Kidney (tissue), 13 donors: ENCODE measurements at regions not wholly inside any gene's neighbourhood (a gene's known extent, or its start where the extent isn't known, plus 50 kb on each side); places are given as distances from the start of the nearest gene placed in this dataset.

Source experiments
- DNase-seq, 5 donors: peaks; one replicate each; pipeline ENCODE4 v3.0.0-alpha.2; 2013 to 2020
- FAIRE-seq: peaks from 2 replicates; lab custom pipeline; 2012; peaks lifted over from hg19 to GRCh38; lab: Jason Lieb, UNC
- H3K27ac ChIP-seq, 2 donors: one replicate each; pipeline ENCODE4 v1.7.0; 2013; ENCODE audit warnings: low read depth in 2 of 2, low read length in 2 of 2, inconsistent platforms in 1 of 2
- H3K27me3 ChIP-seq: one replicate; pipeline ENCODE4 v1.7.1; 2013; ENCODE audit warnings: low read length, inconsistent platforms; ENCODE audit not compliant: control insufficient read depth, insufficient read depth
- H3K36me3 ChIP-seq, 3 donors: one replicate each; pipeline versions ENCODE4 v1.7.0 to v1.7.1; 2013; ENCODE audit warnings: low read length in 3 of 3, control low read depth in 1 of 3, inconsistent platforms in 1 of 3; ENCODE audit not compliant: insufficient read depth in 3 of 3, control insufficient read depth in 2 of 3
- H3K4me1 ChIP-seq, 3 donors: one replicate each; pipeline versions ENCODE4 v1.7.0 to v1.7.1; 2013; ENCODE audit warnings: low read length in 3 of 3, inconsistent platforms in 1 of 3, low read depth in 1 of 3; ENCODE audit not compliant: control insufficient read depth in 2 of 3, insufficient read depth in 2 of 3
- H3K4me3 ChIP-seq, 3 donors: one replicate each; pipeline versions ENCODE4 v1.7.0 to v1.8.1; 2013; ENCODE audit warnings: low read length in 3 of 3, control low read depth in 1 of 3, inconsistent platforms in 1 of 3
- H3K9ac ChIP-seq, 3 donors: one replicate each; pipeline versions ENCODE4 v1.7.0 to v1.7.1; 2013; ENCODE audit warnings: low read length in 3 of 3, control low read depth in 1 of 3, inconsistent platforms in 1 of 3
- H3K9me3 ChIP-seq, 3 donors: one replicate each; pipeline versions ENCODE4 v1.7.0 to v1.7.1; 2013; ENCODE audit warnings: low read length in 3 of 3, control low read depth in 1 of 3, inconsistent platforms in 1 of 3; ENCODE audit not compliant: control insufficient read depth in 2 of 3, insufficient read depth in 1 of 3
- intact Hi-C: fragments of 100-400 bp; cut with DNase I; formaldehyde crosslinking; loops from one replicate; pipeline ENCODE4 v1.11.1; 2022
- TF ChIP-seq, protein P1 (sequence below): IDR thresholded peaks from 3 replicates; pipeline ENCODE4 v1.5.1; 2012; ENCODE audit warnings: mild to moderate bottlenecking, moderate library complexity, borderline replicate concordance; ENCODE audit not compliant: insufficient read depth; ENCODE audit errors: extremely low read depth
- donor health status: control.
- donor health status: control.
- donor health status: control.
- donor health status: control.
- donor health status: control.
- donor health status: DM: yes; HTN: yes; CAD: no.
- donor health status: Normal renal cell carcinoma (clear cell type).

- Histone ChIP-seq H3K9ac (no peak overlapping the region), H3K36me3 (no peaks in the 10 kb centered on the region), H3K4me1 (no peaks in the 10 kb centered on the region), H3K27me3 (no peaks in the 10 kb centered on the region), H3K9me3 (peaks cover 0 to 19% (median 6%) of the 10 kb centered on the region in 3 donors), H3K27ac (no peak overlapping the region), H3K4me3 (no peak overlapping the region)
- FAIRE-seq (no peak), DNase-seq (no peak)
- intact Hi-C loops, result no loop called here
- TF ChIP-seq, protein P1, sequence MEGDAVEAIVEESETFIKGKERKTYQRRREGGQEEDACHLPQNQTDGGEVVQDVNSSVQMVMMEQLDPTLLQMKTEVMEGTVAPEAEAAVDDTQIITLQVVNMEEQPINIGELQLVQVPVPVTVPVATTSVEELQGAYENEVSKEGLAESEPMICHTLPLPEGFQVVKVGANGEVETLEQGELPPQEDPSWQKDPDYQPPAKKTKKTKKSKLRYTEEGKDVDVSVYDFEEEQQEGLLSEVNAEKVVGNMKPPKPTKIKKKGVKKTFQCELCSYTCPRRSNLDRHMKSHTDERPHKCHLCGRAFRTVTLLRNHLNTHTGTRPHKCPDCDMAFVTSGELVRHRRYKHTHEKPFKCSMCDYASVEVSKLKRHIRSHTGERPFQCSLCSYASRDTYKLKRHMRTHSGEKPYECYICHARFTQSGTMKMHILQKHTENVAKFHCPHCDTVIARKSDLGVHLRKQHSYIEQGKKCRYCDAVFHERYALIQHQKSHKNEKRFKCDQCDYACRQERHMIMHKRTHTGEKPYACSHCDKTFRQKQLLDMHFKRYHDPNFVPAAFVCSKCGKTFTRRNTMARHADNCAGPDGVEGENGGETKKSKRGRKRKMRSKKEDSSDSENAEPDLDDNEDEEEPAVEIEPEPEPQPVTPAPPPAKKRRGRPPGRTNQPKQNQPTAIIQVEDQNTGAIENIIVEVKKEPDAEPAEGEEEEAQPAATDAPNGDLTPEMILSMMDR, result no peak
These were observed 145.1 kb upstream of the RMP24 start for GRCh38 chr18:35827275-35827902.

DNA sequence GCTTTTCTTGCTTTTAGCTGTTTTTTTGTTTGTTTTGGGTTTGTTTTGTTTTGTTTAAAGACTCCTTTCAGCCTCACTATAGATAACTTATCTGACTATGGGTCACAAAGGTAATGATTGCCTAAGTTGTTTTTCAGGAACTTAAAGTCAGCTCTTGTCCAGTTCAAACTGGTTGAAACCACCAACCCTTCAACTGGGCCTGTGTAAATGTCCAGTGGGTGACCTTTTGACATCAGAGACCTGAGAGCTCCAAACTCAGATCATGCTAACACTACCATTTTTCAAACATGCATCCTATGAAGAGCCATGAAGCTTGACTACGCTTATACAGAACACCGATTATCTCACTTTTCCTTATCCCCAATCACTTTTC is 144.6 kb upstream of the RMP24 start:
- no peak overlapping the region for H3K4me3 ChIP-seq
- no peaks in the 10 kb centered on the region for H3K4me1 ChIP-seq
- no peak overlapping the region for H3K27ac ChIP-seq
- peaks cover 0 to 23% (median 6%) of the 10 kb centered on the region in 3 donors for H3K9me3 ChIP-seq
- no peaks in the 10 kb centered on the region for H3K27me3 ChIP-seq
- TF ChIP-seq, protein P1, result no peak
- no peaks in the 10 kb centered on the region for H3K36me3 ChIP-seq
- intact Hi-C loops, result no loop called here
- DNase-seq (no peak), FAIRE-seq (no peak)
- H3K9ac ChIP-seq, result no peak overlapping the region

DNA sequence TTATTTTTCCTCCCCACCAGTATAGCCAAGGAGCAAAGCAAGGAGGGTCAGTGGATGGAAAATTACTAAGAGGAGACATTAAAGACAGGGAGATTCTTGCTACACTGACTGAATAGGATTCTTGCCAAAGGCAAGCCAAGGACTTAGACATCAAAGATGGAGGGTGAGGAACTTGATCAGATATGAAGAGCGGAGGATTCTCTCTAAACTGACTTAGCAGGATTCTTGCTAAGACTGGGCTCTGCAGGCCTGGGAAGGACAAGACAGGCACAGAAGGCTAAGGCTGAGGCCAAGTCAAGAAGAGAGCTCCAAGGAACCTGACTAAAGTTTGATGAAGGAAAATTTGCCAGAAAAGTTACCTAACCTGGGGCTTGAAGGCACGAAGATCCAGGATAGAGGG is 143.9 kb upstream of the RMP24 start:
- no peak overlapping the region for H3K4me3 ChIP-seq
- no peaks in the 10 kb centered on the region for H3K27me3 ChIP-seq
- no peak overlapping the region for H3K27ac ChIP-seq
- intact Hi-C loops, result no loop called here
- TF ChIP-seq, protein P1, result no peak
- FAIRE-seq (no peak), DNase-seq (no peak)
- no peak overlapping the region for H3K9ac ChIP-seq
- no peaks in the 10 kb centered on the region for H3K36me3 ChIP-seq
- no peaks in the 10 kb centered on the region for H3K4me1 ChIP-seq
- H3K9me3 ChIP-seq, result peaks cover 0 to 23% (median 6%) of the 10 kb centered on the region in 3 donors

GRCh38 chr18:35835366-35835765 is 137.1 kb upstream of the RMP24 start:
- Histone ChIP-seq H3K9ac (no peak overlapping the region), H3K27me3 (no peaks in the 10 kb centered on the region), H3K9me3 (peaks cover 0 to 20% (median 4%) of the 10 kb centered on the region in 3 donors), H3K27ac (no peak overlapping the region), H3K36me3 (no peaks in the 10 kb centered on the region), H3K4me3 (no peak overlapping the region), H3K4me1 (no peaks in the 10 kb centered on the region)
- TF ChIP-seq, protein P1, result no peak
- intact Hi-C loops, result no loop called here
- no peak for DNase-seq
- no peak for FAIRE-seq
